OCI-LY7 (cell line): ENCODE measurements at regions not wholly inside any gene's neighbourhood (a gene's known extent, or its start where the extent isn't known, plus 50 kb on each side); places are given as distances from the start of the nearest gene placed in this dataset.
"Not testable (repeated sequence)": the region's sequence is repeated elsewhere in the genome, so short reads cannot be mapped to it uniquely, and the experiment has no call there.

Experiments used
- BruUV-seq: library from RNA; stranded (reverse); fragments of 400-500 nt; replicated peaks from 2 replicates; lab custom pipeline; 2021; lab: Mats Ljungman, UMichigan
- CTCF ChIA-PET: fragments of 300-600 bp; sonication (Branson Sonifier 250); formaldehyde crosslinking; loops from one replicate; lab custom pipeline; 2022; ENCODE audit warnings: antibody characterized with exemption; ENCODE audit not compliant: unreplicated experiment; lab: Charles Lee
- POLR2A ChIA-PET: fragments of 300-600 bp; sonication (Branson Sonifier 250); formaldehyde crosslinking; loops from one replicate; lab custom pipeline; 2022; ENCODE audit warnings: antibody characterized with exemption; lab: Charles Lee
- DNase-seq: peaks from one replicate; pipeline ENCODE4 v3.0.0-alpha.2; 2015; ENCODE audit warnings: low spot score
- H2AFZ ChIP-seq: fragments of 200-600 bp; sonication (generic), shearing (Covaris generic); 2 replicates; pipeline ENCODE4 v1.6.1; 2014; ENCODE audit warnings: mild to moderate bottlenecking, antibody characterized with exemption, low read length, moderate library complexity
- H3K27ac ChIP-seq: fragments of 200-600 bp; sonication (generic); 2 replicates; pipeline ENCODE4 v1.5.1; 2014; ENCODE audit warnings: mixed run types, low read depth, mild to moderate bottlenecking, moderate library complexity, low read length, inconsistent platforms; ENCODE audit not compliant: poor library complexity, severe bottlenecking
- H3K36me3 ChIP-seq: fragments of 200-600 bp; sonication (generic); 2 replicates; pipeline ENCODE4 v1.6.1; 2014; ENCODE audit warnings: mild to moderate bottlenecking, antibody characterized with exemption, low read length, moderate library complexity, mixed read lengths; ENCODE audit not compliant: insufficient read depth
- H3K4me1 ChIP-seq: fragments of 200-600 bp; sonication (generic); 2 replicates; pipeline ENCODE4 v1.5.1; 2014; ENCODE audit warnings: mild to moderate bottlenecking, low read length; ENCODE audit not compliant: insufficient read depth, poor library complexity, severe bottlenecking
- H3K4me2 ChIP-seq: fragments of 200-600 bp; sonication (generic); 2 replicates; pipeline ENCODE4 v1.6.1; 2014; ENCODE audit warnings: mild to moderate bottlenecking, low read length
- H3K4me3 ChIP-seq: fragments of 200-600 bp; sonication (generic); 2 replicates; pipeline ENCODE4 v1.5.1; 2014; ENCODE audit warnings: mild to moderate bottlenecking, low read depth, low read length; ENCODE audit not compliant: poor library complexity, severe bottlenecking
- H3K79me2 ChIP-seq: fragments of 200-600 bp; sonication (generic); 2 replicates; pipeline ENCODE4 v1.6.1; 2016; ENCODE audit warnings: low read depth, mild to moderate bottlenecking, low read length, moderate library complexity, mixed read lengths; ENCODE audit not compliant: insufficient read depth
- H3K9me2 ChIP-seq: fragments of 200-600 bp; sonication (generic); 2 replicates; pipeline ENCODE4 v1.6.1; 2016; ENCODE audit warnings: mild to moderate bottlenecking, low read length, mixed read lengths; ENCODE audit not compliant: insufficient read depth
- H3K9me3 ChIP-seq: fragments of 200-600 bp; sonication (generic); 2 replicates; pipeline ENCODE4 v1.6.1; 2014; ENCODE audit warnings: mild to moderate bottlenecking, mixed run types, low read length, mixed read lengths
- H4K20me1 ChIP-seq: fragments of 200-600 bp; sonication (generic); 2 replicates; pipeline ENCODE4 v1.6.1; 2014; ENCODE audit warnings: mild to moderate bottlenecking, antibody characterized with exemption, low read length, moderate library complexity, mixed read lengths; ENCODE audit not compliant: insufficient read depth
- EZH2phosphoT487 ChIP-seq: fragments of 200-600 bp; sonication (generic); IDR thresholded peaks from 2 replicates; pipeline ENCODE4 v1.6.1; 2018; ENCODE audit warnings: low read depth, borderline replicate concordance, mild to moderate bottlenecking, mixed run types, antibody characterized with exemption, low read length, moderate library complexity, mixed read lengths
- intact Hi-C: fragments of 100-400 bp; cut with micrococcal nuclease; formaldehyde crosslinking; loops from one replicate; pipeline ENCODE4 v1.10.0; 2022; ENCODE audit not compliant: unreplicated experiment
- TF ChIP-seq, protein P1 (sequence below): fragments of 200-600 bp; sonication (generic); conservative IDR thresholded peaks from 2 replicates; pipeline ENCODE4 v1.5.1; 2014; ENCODE audit warnings: mild to moderate bottlenecking, antibody characterized with exemption, low read length, moderate library complexity, mixed read lengths

DNA sequence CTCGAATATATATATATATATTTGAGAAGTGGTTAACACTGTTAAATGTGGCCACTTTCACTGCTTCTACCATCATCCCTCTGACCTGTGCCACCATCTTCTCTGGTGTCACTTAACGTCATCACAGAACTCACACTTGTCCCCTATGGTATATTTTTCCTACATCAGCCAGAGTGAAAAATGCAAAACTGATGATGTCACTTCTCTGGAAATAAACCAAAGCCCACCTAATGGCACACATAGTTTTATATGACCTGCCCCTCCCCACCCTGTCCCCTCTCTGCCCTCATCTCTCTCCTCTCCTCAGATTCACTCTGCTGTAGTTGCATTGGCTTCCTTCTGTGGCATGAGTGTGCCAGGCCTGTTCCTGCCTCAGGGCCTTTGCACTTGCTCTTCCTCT, 63.9 kb upstream of the IFNGR1 start:
- no peaks in the 10 kb centered on the region for H3K79me2 ChIP-seq
- no peak overlapping the region for H3K4me3 ChIP-seq
- H3K27ac ChIP-seq: no peak overlapping the region
- no peak for DNase-seq
- H3K9me3 ChIP-seq: no peaks in the 10 kb centered on the region
- H2AFZ ChIP-seq: 0 out of 2 replicates have a peak overlapping the region, but pooled peaks have one; percentile 43
- TF ChIP-seq, protein P1, sequence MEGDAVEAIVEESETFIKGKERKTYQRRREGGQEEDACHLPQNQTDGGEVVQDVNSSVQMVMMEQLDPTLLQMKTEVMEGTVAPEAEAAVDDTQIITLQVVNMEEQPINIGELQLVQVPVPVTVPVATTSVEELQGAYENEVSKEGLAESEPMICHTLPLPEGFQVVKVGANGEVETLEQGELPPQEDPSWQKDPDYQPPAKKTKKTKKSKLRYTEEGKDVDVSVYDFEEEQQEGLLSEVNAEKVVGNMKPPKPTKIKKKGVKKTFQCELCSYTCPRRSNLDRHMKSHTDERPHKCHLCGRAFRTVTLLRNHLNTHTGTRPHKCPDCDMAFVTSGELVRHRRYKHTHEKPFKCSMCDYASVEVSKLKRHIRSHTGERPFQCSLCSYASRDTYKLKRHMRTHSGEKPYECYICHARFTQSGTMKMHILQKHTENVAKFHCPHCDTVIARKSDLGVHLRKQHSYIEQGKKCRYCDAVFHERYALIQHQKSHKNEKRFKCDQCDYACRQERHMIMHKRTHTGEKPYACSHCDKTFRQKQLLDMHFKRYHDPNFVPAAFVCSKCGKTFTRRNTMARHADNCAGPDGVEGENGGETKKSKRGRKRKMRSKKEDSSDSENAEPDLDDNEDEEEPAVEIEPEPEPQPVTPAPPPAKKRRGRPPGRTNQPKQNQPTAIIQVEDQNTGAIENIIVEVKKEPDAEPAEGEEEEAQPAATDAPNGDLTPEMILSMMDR: no peak
- TF ChIP-seq EZH2phosphoT487: no peak
- H3K4me1 ChIP-seq: peaks cover 10% of the 10 kb centered on the region
- intact Hi-C loops: no loop called here
- ChIA-PET CTCF (no interaction called here), POLR2A (no interaction called here)
- H3K9me2 ChIP-seq: no peaks in the 10 kb centered on the region
- H3K4me2 ChIP-seq: no peak overlapping the region
- H3K36me3 ChIP-seq: no peaks in the 10 kb centered on the region
- BruUV-seq: no TSS peak
- H4K20me1 ChIP-seq: no peaks in the 10 kb centered on the region

DNA sequence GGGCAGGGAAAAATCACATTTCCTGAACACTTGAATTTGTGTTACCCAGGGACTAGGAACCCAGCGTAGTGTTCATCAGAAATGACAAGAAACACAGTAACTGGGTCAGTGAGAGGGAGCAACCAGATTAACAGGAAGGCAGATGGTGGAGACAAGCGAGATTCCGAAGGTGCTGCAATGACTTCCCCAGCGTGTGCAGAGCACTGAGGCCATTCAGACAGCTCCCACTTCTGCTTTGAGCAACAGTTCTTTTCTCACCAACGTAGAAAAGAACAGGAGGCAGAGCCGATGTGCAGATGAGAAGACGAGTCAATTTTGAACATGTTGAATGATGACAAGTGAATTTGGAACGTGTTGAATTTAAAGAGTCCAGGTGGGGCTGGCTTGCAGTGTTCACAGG, 63.1 kb upstream of the IFNGR1 start:
- H3K4me2 ChIP-seq: no peak overlapping the region
- no TSS peak for BruUV-seq
- CTCF ChIA-PET: no interaction called here

DNA sequence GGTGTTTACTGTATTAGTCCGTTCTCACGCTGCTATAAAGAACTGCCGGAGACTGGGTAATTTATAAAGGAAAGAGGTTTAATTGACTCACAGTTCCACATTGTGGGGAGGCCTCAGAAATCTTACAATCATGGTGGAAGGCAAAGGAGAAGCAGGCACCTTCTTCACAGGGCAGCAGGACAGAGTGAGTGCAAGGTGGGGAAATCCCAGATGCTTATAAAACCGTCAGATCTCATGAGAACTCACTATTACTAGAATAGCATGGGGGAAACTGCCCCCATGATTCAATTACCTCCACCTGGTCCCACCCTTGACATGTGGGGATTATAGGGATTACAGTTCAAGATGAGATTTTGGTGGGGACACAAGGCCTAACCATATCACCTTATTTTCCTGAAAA, 60.1 kb upstream of the IFNGR1 start:
- POLR2A ChIA-PET: interaction anchor here (1.8 kb wide), 1 partner anchor 32 kb away, joined by 4 read pairs; no protein-coding TSS in a partner anchor
- H3K4me1 ChIP-seq, H3K9me2 ChIP-seq, BruUV-seq, H3K4me2 ChIP-seq, H3K27ac ChIP-seq, CTCF ChIA-PET, H3K4me3 ChIP-seq, H3K9me3 ChIP-seq, DNase-seq, H3K36me3 ChIP-seq, H2AFZ ChIP-seq, H3K79me2 ChIP-seq, H4K20me1 ChIP-seq, intact Hi-C loops: not testable (repeated sequence)

More for the DNA sequence above, 63.1 kb upstream of the IFNGR1 start:
- intact Hi-C loops: no loop called here
- no peak for DNase-seq
- Histone ChIP-seq H4K20me1 (no peaks in the 10 kb centered on the region), H3K4me1 (peaks cover 10% of the 10 kb centered on the region), H3K79me2 (no peaks in the 10 kb centered on the region), H2AFZ (peak overlapping the region; percentile 43), H3K36me3 (no peaks in the 10 kb centered on the region), H3K27ac (no peak overlapping the region), H3K4me3 (no peak overlapping the region), H3K9me2 (no peaks in the 10 kb centered on the region), H3K9me3 (no peaks in the 10 kb centered on the region)
- TF ChIP-seq EZH2phosphoT487: no peak
- TF ChIP-seq, protein P1: no peak
- POLR2A ChIA-PET: no interaction called here
